ENCODE measurements at regions not wholly inside any gene's neighbourhood (a gene's known extent, or its start where the extent isn't known, plus 50 kb on each side); places are given as distances from the start of the nearest gene placed in this dataset.

GRCh38 chr13:22276616-22277015 is 605.7 kb downstream of the FGF9 start (continued):
- TF ChIP-seq JUND (IDR thresholded peaks at IDR 0.05) (no peak), EZH2phosphoT487 (IDR thresholded peaks at IDR 0.05; ENCODE audit: borderline replicate concordance) (no peak)

GRCh38 chr13:22278336-22278929 is 607.6 kb downstream of the FGF9 start:
- BruUV-seq (replicated peaks) = no TSS peak
- Histone ChIP-seq H3K4me2 (ENCODE audit: low read length) (no peak overlapping the region), H3K4me1 (ENCODE audit: control insufficient read depth in 1 of 2, insufficient read depth in 2 of 2, low read length in 2 of 2) (no peaks in the 10 kb centered on the region), H3K9ac (ENCODE audit: low read length) (no peak overlapping the region), H3K79me2 (ENCODE audit: insufficient read depth, low read length) (no peaks in the 10 kb centered on the region), H2AFZ (ENCODE audit: low read depth, low read length, poor library complexity, severe bottlenecking) (no peak overlapping the region), H3K9me2 (ENCODE audit: insufficient read depth) (no peaks in the 10 kb centered on the region), H3K36me3 (ENCODE audit: control insufficient read depth in 1 of 2, insufficient read depth in 2 of 2, low read length in 2 of 2) (no peaks in the 10 kb centered on the region), H3K4me3 (replicated peaks in 1 of 2; ENCODE audit: low read depth in 1 of 2, low read length in 2 of 2) (no peak overlapping the region), H3K9me3 (ENCODE audit: control insufficient read depth in 1 of 2, insufficient read depth in 1 of 2, low read depth in 1 of 2, low read length in 2 of 2) (no peaks in the 10 kb centered on the region), H3K27ac (ENCODE audit: low read depth, low read length) (no peak overlapping the region), H3K27me3 (ENCODE audit: insufficient read depth, low read length) (no peaks in the 10 kb centered on the region), H4K20me1 (ENCODE audit: insufficient read depth) (no peaks in the 10 kb centered on the region)
- intact Hi-C loops (cut with micrococcal nuclease) = loop anchor here (1.0 to 2.0 kb wide), 2 partner anchors 365 to 640 kb away; no protein-coding TSS in a partner anchor
- RAD21 ChIA-PET (ENCODE audit: low non-redundant PET in 1 of 2, low total read pairs in 2 of 2, uncharacterized antibody in 2 of 2, unreplicated experiment in 2 of 2) = no interaction called here
- CTCF ChIA-PET = interaction anchor here (1.4 to 1.6 kb wide), 2 partner anchors 365 to 640 kb away, joined by 3 to 6 read pairs; no protein-coding TSS in a partner anchor
- DNase-seq (ENCODE audit: low read depth, low spot score) (peak; percentile 34), ATAC-seq (peak; percentile 78)
- POLR2A ChIA-PET = no interaction called here
- peak; percentile 56 for TF ChIP-seq RAD21 (IDR thresholded peaks at IDR 0.05; ENCODE audit: low read depth)
- no peak for TF ChIP-seq YY1 (IDR thresholded peaks at IDR 0.05; ENCODE audit: extremely low read depth, insufficient replicate concordance, low read depth, low read length)
- peak; percentile 31 to 54 (median 43); a peak in 4 of 6 replicates for TF ChIP-seq CTCF (IDR thresholded peaks at IDR 0.05 in 2 of 3, conservative IDR thresholded peaks at IDR 0.05 in 1 of 3; ENCODE audit: borderline replicate concordance in 1 of 3, insufficient read depth in 1 of 3, low read depth in 2 of 3, low read length in 2 of 3)

Measured in HCT116 (cell line).